DOHH2 (cell line): ENCODE measurements at regions not wholly inside any gene's neighbourhood (a gene's known extent, or its start where the extent isn't known, plus 50 kb on each side); places are given as distances from the start of the nearest gene placed in this dataset.

Experiments used
- EZH2phosphoT487 ChIP-seq: fragments of 200-600 bp; sonication (generic); IDR thresholded peaks from 2 replicates; pipeline ENCODE4 v1.6.1; 2017; ENCODE audit warnings: borderline replicate concordance, mild to moderate bottlenecking, antibody characterized with exemption, low read length, moderate library complexity, mixed read lengths
- TF ChIP-seq, protein P1 (sequence below): fragments of 200-600 bp; sonication (generic); IDR thresholded peaks from one replicate; pipeline ENCODE4 v1.5.1; 2014; ENCODE audit warnings: antibody characterized with exemption, mild to moderate bottlenecking, low read depth, low read length; ENCODE audit not compliant: poor library complexity, severe bottlenecking

DNA sequence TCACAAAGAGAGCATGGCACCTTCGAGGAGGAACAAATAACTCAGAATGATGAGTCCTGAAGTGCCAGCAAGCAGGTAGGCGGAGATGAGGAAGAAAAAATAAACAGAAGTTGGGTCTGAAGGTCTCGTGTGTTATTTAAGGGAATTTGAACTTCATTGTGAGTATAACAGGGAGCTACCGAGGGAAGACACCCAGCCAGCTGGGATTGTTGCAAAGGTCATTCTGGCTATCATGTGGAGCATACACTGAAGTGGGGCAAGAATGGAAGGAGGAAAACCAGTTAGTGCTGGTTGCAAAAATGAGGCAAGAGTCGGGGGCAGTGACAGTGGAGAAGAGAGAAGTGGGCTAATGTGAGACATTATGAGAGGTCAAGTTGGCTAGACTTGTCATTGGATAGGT lies 53.6 kb upstream of the RAP1A start:
- TF ChIP-seq, protein P1, sequence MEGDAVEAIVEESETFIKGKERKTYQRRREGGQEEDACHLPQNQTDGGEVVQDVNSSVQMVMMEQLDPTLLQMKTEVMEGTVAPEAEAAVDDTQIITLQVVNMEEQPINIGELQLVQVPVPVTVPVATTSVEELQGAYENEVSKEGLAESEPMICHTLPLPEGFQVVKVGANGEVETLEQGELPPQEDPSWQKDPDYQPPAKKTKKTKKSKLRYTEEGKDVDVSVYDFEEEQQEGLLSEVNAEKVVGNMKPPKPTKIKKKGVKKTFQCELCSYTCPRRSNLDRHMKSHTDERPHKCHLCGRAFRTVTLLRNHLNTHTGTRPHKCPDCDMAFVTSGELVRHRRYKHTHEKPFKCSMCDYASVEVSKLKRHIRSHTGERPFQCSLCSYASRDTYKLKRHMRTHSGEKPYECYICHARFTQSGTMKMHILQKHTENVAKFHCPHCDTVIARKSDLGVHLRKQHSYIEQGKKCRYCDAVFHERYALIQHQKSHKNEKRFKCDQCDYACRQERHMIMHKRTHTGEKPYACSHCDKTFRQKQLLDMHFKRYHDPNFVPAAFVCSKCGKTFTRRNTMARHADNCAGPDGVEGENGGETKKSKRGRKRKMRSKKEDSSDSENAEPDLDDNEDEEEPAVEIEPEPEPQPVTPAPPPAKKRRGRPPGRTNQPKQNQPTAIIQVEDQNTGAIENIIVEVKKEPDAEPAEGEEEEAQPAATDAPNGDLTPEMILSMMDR = no peak
- TF ChIP-seq EZH2phosphoT487 = no peak
